ENCODE measurements at regions not wholly inside any gene's neighbourhood (a gene's known extent, or its start where the extent isn't known, plus 50 kb on each side); places are given as distances from the start of the nearest gene placed in this dataset.

- no peak for TF ChIP-seq CTCF (IDR thresholded peaks at IDR 0.05; ENCODE audit: insufficient read depth, missing control alignments)
- DNase-seq (ENCODE audit: insufficient read length, low spot score) (no peak), FAIRE-seq (no peak)
Observed at GRCh38 chr6:225121-225721, 67.1 kb upstream of the DUSP22 start.

GRCh38 chr6:225907-226306 lies 66.4 kb upstream of the DUSP22 start:
- FAIRE-seq: no peak
- DNase-seq (ENCODE audit: insufficient read length, low spot score): no peak
- TF ChIP-seq CTCF (IDR thresholded peaks at IDR 0.05; ENCODE audit: insufficient read depth, missing control alignments): no peak

GRCh38 chr6:226516-227073 lies 65.7 kb upstream of the DUSP22 start:
- FAIRE-seq (no peak), DNase-seq (ENCODE audit: insufficient read length, low spot score) (no peak)
- TF ChIP-seq CTCF (IDR thresholded peaks at IDR 0.05; ENCODE audit: insufficient read depth, missing control alignments): no peak

GRCh38 chr6:227074-227782 lies 65.1 kb upstream of the DUSP22 start:
- TF ChIP-seq CTCF (IDR thresholded peaks at IDR 0.05; ENCODE audit: insufficient read depth, missing control alignments): no peak

GRCh38 chr6:227812-228338 lies 64.4 kb upstream of the DUSP22 start:
- no peak for DNase-seq (ENCODE audit: insufficient read length, low spot score)
- FAIRE-seq: no peak

More at GRCh38 chr6:227074-227782, 65.1 kb upstream of the DUSP22 start:
- no peak for DNase-seq (ENCODE audit: insufficient read length, low spot score)
- FAIRE-seq: no peak

GRCh38 chr6:228881-229651 lies 63.2 kb upstream of the DUSP22 start:
- no peak for TF ChIP-seq CTCF (IDR thresholded peaks at IDR 0.05; ENCODE audit: insufficient read depth, missing control alignments)
- no peak for DNase-seq (ENCODE audit: insufficient read length, low spot score)
- no peak for FAIRE-seq

More at GRCh38 chr6:227812-228338, 64.4 kb upstream of the DUSP22 start:
- no peak for TF ChIP-seq CTCF (IDR thresholded peaks at IDR 0.05; ENCODE audit: insufficient read depth, missing control alignments)

Measured in D721Med (cell line).